Stimulated activated CD4-positive, alpha-beta T cell treated with anti-CD3 and anti-CD28 coated beads, Interleukin-2, amount 100 ng/mL, for 48 hours (primary cell): ENCODE measurements at regions not wholly inside any gene's neighbourhood (a gene's known extent, or its start where the extent isn't known, plus 50 kb on each side); places are given as distances from the start of the nearest gene placed in this dataset.

ENCODE experiments used
- DNase-seq, 2 donors: peaks; one replicate each; pipeline ENCODE4 v3.0.0-alpha.2; 2020

- no peak for DNase-seq
These were observed 1943.7 kb downstream of the NCAM2 start for GRCh38 chr21:22941779-22942490.

DNA sequence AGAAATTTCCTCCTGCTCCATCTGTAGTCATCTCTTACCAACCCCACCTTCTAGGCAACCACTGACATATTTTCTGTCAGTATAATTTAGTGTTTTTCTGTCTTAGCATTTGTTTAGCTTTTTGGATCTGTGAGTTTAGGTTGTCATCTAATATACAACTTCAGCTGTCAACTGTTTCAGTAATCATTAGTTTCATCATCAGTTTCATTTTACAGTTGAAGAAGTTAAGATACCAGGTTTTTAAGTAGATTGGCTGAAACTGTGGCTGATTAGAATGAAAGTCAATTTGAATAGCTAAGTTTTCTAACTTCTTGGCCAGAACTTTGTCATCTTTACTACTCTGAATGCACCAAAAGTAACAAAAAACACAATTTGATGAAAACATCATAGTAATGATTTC is 1957.3 kb downstream of the NCAM2 start:
- DNase-seq, result no peak

DNA sequence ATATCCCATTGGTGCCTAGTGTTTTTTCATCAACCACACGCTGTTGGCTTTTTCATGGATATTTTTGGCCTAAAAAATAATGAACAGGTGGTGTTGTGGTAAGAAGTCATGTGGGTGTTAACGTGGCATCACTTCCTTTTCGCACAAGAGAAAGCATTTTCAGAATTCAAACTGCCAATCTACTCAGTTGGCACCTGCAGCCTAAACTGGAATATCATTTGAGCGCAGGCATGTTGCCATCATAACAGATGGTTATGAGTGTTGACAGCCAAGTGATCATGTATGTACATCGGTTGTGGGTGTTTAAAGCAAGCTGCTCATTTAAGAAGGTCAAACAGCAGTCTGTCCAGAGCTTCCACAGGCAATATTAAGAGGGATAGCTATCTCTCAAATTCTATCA is 1963.0 kb downstream of the NCAM2 start:
- no peak for DNase-seq

GRCh38 chr21:22965455-22966135 is 1967.4 kb downstream of the NCAM2 start:
- no peak for DNase-seq

DNA sequence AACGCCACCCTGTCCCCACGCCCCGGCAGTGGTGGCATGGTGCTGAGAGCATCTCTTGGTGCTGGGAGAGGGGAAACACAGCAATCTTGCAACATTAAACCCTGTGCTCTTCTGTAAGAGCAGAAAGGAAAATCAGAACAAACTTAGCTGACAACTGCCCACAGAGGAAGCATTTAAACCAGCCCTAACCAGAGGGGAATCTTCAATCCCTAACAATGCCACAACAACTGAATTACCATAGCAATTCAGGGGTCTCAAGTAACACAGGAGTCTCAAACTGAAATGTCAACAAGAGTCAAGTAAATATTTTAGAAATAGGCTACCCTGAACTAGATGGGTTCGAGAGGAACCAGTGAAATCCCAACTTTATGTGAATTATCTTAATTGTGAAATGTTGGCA is 1983.6 kb downstream of the NCAM2 start:
- DNase-seq, result no peak

- DNase-seq, result no peak
These were observed 1994.9 kb downstream of the NCAM2 start for GRCh38 chr21:22993144-22993543.

GRCh38 chr21:22993822-22994574 is 1995.8 kb downstream of the NCAM2 start:
- no peak for DNase-seq

DNA sequence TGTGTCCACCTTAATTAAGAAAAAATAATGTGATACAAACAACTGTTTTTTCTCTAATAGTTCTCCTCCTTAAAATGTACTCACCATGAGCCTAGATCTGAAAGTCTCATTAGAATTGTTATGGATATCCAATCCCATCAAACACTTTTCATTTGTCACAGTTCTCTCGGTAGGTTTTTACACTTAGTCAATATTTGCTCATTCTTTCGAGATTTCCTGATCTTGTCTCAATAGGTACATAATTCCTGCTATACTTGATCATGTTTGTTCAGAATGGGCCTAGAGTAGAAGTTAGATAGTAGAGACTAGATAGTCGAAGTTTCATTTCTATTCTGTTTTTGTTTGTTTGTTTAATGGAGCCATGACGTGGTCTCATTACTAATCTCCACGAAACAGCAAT is 2005.7 kb downstream of the NCAM2 start:
- no peak for DNase-seq

DNA sequence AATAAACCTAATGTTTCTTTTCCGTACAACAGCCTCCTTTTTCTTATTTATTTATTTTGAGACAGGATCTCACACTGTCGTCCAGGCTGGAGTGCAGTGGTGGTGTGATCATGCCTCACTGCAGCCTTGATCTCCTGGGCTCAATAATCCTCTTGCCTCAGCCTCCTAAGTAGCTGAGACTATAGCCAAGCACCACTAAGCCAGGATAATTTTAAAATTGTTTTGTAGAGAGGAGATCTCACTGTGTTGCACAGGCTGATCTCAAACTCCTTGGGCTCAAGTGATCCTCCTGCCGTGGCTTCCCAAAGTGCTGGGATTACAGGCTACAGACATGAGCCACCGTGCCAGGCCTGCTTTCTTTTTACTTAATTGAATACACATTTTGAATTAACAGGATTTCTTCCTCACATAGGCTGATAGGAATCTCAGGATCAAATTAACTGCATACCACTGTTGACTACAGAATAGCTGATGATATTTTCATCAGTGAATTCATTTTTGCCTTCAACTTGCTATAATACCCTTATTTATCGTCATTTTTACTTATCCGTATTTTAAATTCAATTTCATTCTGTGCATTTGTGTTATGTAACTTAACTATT is 2010.5 kb downstream of the NCAM2 start:
- no peak for DNase-seq

DNA sequence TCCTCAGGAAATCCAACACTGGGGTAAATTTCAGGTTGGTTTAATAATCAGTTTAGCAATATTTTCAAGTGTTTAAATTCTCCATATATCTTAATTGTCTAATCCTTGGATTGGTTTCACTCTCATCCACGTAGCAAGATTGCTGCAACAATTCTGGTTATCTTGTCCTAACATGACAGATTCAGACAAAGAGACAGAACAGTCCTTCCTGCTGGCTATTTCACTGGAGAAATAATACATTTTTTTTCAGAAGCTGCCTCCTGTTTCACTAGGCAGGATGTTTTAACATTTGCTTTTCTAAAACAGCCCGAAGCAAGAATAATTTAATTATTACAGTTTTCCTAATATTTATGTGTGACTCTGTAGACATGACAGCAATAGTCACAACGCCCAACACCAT is 2011.2 kb downstream of the NCAM2 start:
- DNase-seq, result no peak

- DNase-seq, result no peak
These were observed 2015.8 kb downstream of the NCAM2 start for GRCh38 chr21:23014021-23014420.

GRCh38 chr21:23016617-23017016 is 2018.4 kb downstream of the NCAM2 start:
- DNase-seq, result no peak

DNA sequence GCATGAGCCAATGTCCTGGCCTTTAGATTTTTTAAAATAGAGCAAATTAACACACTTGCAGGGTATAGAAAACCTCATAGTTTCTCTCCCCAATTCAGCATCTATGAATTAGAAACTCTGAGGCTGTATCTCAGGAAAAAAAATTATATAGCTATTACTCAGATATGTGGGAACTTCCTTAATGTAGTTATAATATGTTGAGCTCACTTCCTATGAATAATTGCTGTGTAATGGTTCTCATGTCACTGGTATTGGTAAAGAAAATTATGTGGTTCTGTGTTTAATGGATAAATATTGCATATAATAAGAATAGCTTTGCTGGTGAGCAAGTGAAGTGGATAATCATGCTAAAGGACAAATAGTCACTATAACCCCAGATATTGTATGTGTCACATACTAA is 2019.8 kb downstream of the NCAM2 start:
- DNase-seq, result no peak

DNA sequence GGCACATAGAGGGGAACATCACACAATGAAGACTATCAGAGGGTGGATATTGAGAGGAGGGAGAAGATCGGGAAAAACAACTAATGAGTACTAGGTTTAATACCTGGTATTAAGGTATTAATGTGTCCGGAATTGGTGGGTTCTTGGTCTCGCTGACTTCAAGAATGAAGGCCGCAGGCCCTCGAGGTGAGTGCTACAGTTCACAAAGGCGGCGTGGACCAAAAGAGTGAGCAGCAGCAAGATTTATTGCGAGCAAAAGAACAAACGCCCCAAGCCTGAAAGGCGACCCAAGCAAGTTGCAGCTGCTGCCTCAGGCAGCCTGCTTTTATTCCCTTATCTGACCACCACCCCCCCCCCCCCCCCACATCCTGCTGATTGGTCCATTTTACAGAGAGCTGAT is 2022.8 kb downstream of the NCAM2 start:
- DNase-seq, result no peak

DNA sequence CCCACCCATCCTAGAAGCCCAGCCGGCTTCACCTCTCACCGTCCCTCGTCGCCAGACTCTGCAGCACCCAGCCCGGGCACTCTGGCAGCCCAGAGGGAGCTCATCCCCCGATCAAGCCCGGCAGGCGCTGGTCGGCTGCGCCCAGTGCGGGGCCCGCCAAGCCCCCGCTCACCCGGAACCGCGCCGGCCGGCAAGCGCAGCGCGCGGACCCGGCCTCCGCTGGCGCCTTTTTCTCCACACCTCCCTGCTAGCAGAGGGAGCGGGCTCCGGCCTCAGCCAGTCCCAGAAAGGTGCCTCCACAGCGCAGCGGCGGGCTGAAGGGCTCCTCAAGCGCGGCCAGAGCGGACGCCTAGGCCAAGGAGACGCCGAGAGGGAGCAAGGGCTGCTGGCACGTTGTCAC is 2023.3 kb downstream of the NCAM2 start:
- no peak for DNase-seq

- DNase-seq, result no peak
These were observed 2028.7 kb downstream of the NCAM2 start for GRCh38 chr21:23026878-23027277.

DNA sequence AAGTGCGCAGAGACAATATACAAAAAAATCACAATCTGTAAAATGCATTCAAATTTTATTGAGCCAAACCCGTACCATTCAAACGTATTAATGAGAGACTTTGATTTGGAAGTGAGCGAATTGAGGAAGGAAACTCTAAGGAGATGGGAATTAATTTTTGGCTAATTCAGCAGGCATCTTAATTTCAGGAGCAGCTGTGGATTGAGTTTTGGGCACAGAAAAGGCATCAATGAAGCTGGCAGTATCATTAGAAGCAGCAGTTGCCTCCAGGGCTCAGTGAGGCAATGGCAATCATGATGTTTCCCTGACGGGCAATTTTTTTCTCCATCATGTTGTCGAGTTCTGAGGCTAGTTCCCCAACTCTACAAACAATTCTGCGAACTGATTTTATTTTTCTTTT is 2041.6 kb downstream of the NCAM2 start:
- no peak for DNase-seq

DNA sequence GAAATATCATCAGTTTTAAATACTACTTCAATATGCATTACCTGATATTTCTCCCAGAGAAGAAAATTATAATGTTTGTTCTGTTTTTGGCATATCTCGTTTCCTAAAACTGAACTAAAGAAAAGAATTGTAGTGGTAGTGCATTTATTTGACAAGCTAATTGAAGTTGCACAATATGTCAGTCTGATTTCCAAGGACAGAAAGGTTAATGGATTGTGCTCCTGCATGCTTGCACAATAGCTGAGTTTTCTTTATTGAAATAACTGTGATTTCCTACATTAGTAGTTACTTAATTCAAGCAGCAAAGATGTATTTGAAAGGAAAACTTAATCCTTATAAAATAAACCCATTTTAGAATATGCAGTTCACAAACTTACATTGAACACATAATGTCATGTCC is 2047.7 kb downstream of the NCAM2 start:
- DNase-seq, result no peak

DNA sequence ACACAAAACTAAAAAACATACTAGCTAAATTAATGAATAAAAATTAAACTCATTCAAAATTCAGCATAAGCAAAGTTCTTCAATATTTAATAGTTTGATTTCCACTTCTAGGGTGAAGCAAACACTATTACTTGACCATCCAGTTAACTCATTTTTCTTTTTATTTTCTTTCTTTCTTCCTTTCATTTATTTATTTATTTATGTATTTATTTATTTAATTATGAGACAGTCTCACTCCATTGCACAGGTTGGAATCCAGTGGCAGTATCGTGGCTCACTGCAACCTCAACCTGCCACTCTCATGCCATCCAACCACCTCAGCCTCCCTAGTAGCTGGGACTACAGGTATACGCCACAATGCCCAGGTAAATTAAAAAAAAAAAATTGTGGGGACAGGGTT is 2069.5 kb downstream of the NCAM2 start:
- no peak for DNase-seq

GRCh38 chr21:23083242-23083641 is 2085.0 kb downstream of the NCAM2 start:
- DNase-seq, result no peak

DNA sequence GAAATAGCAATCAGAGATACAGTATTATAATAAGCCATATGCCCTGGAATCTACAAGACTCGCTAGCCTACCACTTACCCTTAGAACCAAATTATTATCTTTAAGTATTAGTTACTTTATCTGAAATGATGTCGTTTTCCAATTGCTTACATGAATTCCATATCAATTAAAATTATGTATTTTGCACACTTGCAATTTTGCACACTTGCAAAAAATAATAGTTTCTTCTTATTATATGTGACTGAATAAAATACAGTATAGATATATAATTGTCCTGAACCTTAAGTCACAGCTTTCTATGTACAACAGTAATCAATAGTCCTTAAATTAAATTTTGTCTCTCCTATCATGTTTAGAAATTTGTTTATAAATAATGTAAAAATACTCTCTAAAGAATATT is 2095.1 kb downstream of the NCAM2 start:
- DNase-seq, result no peak

GRCh38 chr21:23099185-23099584 is 2101.0 kb downstream of the NCAM2 start:
- DNase-seq, result no peak

DNA sequence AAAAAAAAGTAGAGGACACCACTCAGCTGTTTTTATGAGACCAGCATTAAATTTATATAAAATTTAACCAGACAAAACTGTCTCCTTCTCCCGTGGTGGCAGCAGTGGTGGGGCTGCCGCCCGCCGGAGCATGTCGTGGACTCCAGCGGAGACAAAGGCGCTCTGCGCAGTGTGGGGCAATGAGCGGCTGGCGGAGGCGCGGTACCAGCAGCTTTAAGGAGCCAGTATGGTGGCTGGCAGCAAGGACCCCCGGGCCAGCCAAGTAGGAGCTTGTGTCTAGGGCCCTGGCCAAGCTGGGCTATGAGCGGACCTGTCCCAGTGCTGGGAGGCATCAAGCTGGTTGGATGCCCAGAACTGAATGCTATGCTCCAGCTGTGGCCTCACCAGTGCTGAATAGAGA is 2102.9 kb downstream of the NCAM2 start:
- DNase-seq, result no peak

- DNase-seq, result no peak
These were observed 2110.3 kb downstream of the NCAM2 start for GRCh38 chr21:23108533-23108932.
